GM18505 (cell line): ENCODE measurements at regions not wholly inside any gene's neighbourhood (a gene's known extent, or its start where the extent isn't known, plus 50 kb on each side); places are given as distances from the start of the nearest gene placed in this dataset.

Experiments used
- ATAC-seq: cut with Tn5 transposase; IDR thresholded peaks from one replicate; pipeline ENCODE4 v1.9.1; 2021; ENCODE audit not compliant: unreplicated experiment
- POLR2A ChIP-seq: IDR thresholded peaks from 4 replicates; pipeline ENCODE4 v1.6.1; 2011; ENCODE audit warnings: borderline replicate concordance; ENCODE audit not compliant: insufficient read depth, insufficient read length; ENCODE audit errors: extremely low read depth

GRCh38 chr4:101730291-101731117 lies 60.0 kb upstream of the BANK1 start:
- peak; percentile 84 for ATAC-seq
- no peak for TF ChIP-seq POLR2A

- no peak for TF ChIP-seq POLR2A
- ATAC-seq, result no peak
Observed at GRCh38 chr4:101727238-101727637, 63.3 kb upstream of the BANK1 start.

- no peak for TF ChIP-seq POLR2A
- no peak for ATAC-seq
Observed at GRCh38 chr4:101724093-101724492, 66.4 kb upstream of the BANK1 start.

- ATAC-seq, result no peak
- TF ChIP-seq POLR2A, result no peak
Observed at GRCh38 chr4:101718810-101719209, 71.7 kb upstream of the BANK1 start.

DNA sequence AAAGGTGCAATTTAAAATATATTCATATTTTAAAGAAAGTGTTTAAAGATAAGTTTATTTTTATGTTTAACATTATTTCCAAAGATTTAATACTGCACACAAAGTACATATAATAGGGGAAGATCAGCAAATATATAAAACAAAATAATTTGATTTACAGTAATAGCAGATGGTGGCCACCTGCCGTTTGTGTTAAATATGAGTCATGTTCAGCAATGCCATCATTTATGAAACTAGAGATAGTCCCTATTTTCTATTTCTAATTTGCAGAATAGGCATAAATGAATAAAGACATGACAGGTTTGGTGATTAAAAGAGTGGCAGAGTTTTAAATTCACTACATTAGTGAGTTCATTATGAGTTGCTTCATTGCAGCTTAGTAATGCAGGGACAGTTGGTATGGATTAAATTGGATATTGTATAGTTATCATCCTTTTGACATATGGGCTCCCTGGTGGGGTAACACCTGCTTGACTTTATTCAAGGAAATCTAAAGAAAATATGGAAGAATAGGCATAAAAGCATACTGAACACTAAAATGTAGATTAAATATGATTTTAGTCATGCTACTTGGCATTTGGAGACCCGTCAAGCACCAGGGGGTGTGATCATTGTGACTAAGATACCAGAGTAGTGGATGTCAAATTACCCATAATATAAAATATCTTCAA lies 78.8 kb upstream of the BANK1 start:
- no peak for TF ChIP-seq POLR2A
- ATAC-seq, result no peak

DNA sequence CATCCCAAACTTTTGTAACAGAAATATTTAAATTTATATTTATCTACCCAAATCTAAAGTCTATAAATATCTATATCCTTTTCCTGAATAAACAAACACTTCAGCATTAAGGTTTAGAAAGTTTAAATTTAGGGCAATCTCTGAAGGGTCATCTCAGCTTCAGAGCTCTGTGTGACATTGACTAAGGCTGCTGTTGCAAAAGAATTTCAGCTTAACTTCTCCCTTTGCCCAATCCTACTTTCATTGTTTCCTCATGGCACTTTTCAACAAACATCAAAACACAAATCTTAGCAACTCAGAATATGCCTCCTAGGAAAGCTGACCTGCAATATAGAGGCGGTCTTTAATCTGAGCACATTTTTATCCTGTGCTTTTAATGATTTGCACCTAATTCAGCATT lies 79.7 kb upstream of the BANK1 start:
- no peak for ATAC-seq
- no peak for TF ChIP-seq POLR2A

DNA sequence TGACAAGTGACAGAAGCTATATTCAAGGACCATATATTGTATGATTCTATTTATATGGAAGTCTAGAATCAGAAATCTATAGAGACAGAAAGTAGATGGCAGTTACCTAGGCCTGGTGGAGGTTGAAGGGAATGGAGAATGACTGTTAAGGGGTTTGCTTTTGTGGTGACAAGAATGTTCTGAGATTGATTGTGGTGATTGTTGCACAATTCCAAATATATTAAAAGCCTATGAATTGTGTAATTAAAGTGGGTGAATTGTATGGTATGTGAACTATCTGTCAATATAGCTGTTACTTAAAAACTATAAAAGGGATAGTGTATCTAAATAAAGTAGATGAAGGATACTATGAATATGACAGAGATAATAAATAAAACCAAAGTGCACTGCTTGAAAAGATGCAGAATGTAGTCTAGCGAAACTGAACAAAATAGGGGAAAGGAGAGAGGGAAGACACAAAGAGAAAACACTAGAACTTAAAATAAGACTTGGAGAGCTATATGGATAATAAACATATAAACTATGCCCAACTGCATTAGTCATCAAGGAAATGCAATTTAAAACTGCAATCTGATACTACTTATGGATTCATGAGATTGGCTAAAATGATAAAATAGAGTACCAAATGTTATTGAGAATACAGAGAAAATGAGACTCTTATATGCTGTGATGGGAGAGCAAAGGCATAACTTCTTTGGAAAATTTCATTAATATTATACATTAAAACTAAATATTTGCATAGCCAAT lies 82.1 kb upstream of the BANK1 start:
- TF ChIP-seq POLR2A, result no peak
- no peak for ATAC-seq

DNA sequence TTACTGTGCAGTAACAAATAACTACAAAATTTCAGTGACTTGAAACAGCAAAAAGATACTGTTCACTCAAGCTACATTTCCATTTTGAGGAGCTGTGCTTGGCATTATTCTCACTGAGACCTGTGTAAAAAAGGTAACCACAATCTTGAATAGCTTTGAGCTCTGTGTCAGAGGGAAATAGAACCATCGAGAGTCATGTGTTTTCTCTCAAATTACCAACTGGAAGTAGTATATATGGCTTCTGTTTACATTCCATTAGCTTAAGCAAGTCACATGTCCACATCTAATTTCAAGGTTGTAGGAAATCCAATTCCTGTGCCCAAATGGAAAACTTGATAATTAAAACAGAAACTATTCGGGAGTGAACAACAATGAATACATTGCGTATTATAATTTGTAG lies 82.9 kb upstream of the BANK1 start:
- no peak for ATAC-seq
- no peak for TF ChIP-seq POLR2A

DNA sequence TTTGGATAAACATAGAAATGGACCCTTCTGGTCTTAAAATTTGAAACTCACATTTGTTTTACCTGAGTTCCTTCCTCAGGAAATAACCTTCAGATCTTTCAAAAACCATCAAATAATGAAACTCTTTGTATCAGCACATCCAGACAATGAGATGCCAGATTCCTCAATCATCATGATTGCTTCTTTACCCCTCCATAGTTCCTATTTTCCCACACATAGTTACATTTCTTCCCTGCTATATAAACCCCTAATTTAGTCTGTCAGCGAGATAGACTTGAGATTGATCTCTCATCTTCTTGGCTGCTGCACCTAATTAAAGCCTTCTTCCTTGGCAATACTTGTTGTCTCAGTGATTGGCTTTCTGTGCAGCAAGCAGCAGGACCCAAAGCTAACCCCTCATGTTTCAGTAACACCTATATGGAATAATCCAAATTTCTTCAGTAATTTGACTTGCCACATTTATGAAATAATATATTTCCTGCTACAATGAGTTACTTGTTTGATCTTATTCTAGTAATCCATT lies 83.9 kb upstream of the BANK1 start:
- no peak for ATAC-seq
- no peak for TF ChIP-seq POLR2A

DNA sequence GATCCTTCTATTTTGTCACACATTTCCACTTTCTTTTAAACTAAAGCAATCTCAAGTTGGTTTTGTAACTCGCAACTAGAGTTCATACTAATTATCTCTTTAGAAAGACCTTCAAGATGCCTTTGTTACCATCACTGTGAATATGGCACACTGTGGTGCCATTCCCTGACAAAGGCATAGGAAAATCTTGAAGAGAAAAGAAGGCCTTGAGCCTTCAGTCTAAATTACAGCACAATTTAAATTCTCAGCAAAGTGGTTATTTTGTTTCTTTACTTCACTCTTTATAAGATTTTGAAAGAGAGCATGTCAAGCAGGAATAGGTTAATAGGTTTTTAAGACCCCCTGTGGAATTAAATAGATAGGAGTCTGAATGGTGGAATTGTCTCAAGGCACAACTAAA lies 89.0 kb upstream of the BANK1 start:
- no peak for ATAC-seq
- no peak for TF ChIP-seq POLR2A

DNA sequence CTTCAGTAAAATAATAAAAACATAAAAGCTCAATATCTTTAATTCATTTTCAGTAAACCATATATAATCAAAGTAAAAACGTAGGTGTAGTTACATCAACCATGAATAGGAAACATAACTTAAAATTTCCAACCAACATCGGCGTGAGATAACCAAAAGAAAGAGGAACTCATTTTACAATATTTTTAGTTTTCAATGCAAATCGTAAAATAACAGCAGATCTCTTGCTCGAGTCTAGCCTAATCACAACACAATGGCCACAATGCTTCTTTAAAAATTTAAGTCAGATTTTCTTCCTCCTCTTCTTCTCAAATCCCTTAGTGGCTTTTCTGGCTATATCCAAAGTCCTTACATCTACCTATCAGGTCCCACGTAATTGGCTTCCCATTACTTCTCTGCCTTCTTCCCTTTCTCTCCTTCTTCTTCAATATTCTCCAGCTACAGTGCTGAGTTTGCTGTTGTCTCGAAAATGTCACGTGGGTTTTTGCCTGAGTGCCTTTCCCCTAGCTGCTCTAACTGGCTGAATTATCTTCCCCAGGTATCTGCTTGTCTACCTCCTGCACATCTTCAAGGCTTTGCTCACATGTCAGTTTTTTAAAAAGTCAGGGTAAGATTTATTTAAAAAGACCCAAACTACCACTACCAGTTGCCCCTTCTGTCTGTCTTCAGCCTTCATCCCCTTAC lies 90.9 kb upstream of the BANK1 start:
- TF ChIP-seq POLR2A, result no peak
- no peak for ATAC-seq

DNA sequence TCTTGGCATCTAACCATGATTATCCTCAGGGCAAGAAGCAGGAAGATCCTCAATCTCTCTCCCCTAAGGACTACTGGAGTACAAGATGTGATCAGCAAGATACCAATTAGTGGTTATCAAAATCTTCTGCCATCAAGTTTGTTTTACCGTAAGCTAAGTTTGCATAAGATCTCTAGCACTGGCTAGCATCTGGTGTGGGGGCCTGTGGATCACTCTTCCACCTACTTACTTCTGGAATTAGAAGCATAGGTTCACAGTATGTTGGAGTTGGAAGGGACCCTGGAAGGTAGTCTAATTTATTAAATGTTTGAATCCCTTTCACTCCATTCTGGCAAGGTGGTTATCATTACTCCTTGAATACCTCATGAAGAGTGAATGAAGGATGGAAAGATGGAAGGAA lies 93.3 kb upstream of the BANK1 start:
- no peak for TF ChIP-seq POLR2A
- no peak for ATAC-seq
